ENCODE measurements at regions not wholly inside any gene's neighbourhood (a gene's known extent, or its start where the extent isn't known, plus 50 kb on each side); places are given as distances from the start of the nearest gene placed in this dataset.

- TF ChIP-seq POLR2AphosphoS5 (IDR thresholded peaks at IDR 0.05; ENCODE audit: low read depth, low read length) = no peak
- no peak for TF ChIP-seq CTCF (IDR thresholded peaks at IDR 0.05 in 2 of 3, conservative IDR thresholded peaks at IDR 0.05 in 1 of 3; ENCODE audit: borderline replicate concordance in 1 of 3, insufficient read depth in 1 of 3, low read depth in 2 of 3, low read length in 2 of 3)
- no peak for TF ChIP-seq POLR2A (IDR thresholded peaks at IDR 0.05; ENCODE audit: borderline replicate concordance, extremely low read depth, insufficient read depth, insufficient read length)
- TF ChIP-seq RAD21 (IDR thresholded peaks at IDR 0.05; ENCODE audit: low read depth) = no peak
- TF ChIP-seq EZH2 (IDR thresholded peaks at IDR 0.05) = no peak
- no peak for TF ChIP-seq SIN3A (IDR thresholded peaks at IDR 0.05; ENCODE audit: low read depth)
- no peak for TF ChIP-seq JUND (IDR thresholded peaks at IDR 0.05)
- TF ChIP-seq YY1 (IDR thresholded peaks at IDR 0.05; ENCODE audit: extremely low read depth, insufficient replicate concordance, low read depth, low read length) = no peak
- no peak for TF ChIP-seq MAX (IDR thresholded peaks at IDR 0.05)
- TF ChIP-seq EZH2phosphoT487 (IDR thresholded peaks at IDR 0.05; ENCODE audit: borderline replicate concordance) = no peak
- TF ChIP-seq ZNF274 (IDR thresholded peaks at IDR 0.05; ENCODE audit: low read depth, low read length) = no peak
- no peak for TF ChIP-seq REST (IDR thresholded peaks at IDR 0.05; ENCODE audit: low read depth)
- TF ChIP-seq SRF (IDR thresholded peaks at IDR 0.05; ENCODE audit: low read depth) = no peak
- TF ChIP-seq SP1 (IDR thresholded peaks at IDR 0.05; ENCODE audit: low read depth) = no peak
Measured at GRCh38 chr1:34511802-34512201, 243.0 kb upstream of the GJB5 start.

All from HCT116 (cell line).